ENCODE measurements at regions not wholly inside any gene's neighbourhood (a gene's known extent, or its start where the extent isn't known, plus 50 kb on each side); places are given as distances from the start of the nearest gene placed in this dataset.

DNA sequence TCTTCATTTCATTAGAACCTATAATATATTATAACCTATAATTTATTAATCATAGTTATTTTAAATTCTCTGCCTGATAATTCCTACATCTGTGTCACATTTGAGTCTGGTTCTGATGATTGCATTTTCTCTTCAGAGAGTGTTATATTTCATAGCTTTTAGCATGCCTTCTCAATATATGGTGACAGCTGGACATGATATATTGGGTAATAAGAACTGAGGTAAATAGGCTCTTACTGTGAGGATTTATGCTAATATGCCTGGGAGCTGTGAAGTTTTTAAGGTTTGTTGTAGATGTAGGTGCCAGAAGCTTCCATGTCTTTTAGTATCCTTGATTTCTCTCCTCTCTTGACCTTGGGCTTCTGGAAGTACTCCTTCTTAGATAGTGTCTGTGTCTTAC lies 325.9 kb upstream of the SEMA3D start:
- Histone ChIP-seq H3K9me3 (ENCODE audit: insufficient read depth in 2 of 2, low read depth in 1 of 2, low read length in 1 of 2) (no peaks in the 10 kb centered on the region), H4K91ac (replicated peaks; ENCODE audit: insufficient read length, low read length) (no peak overlapping the region), H2BK5ac (ENCODE audit: low read depth, low read length) (no peak overlapping the region), H3K27me3 (replicated peaks in 1 of 4; ENCODE audit: control insufficient read depth in 3 of 4, extremely low read depth in 1 of 4, insufficient read depth in 3 of 4, low read length in 3 of 4) (no peaks in the 10 kb centered on the region), H3K56ac (replicated peaks; ENCODE audit: insufficient read length, low read depth, low read length) (no peak overlapping the region), H4K20me1 (replicated peaks in 1 of 2; ENCODE audit: control insufficient read depth in 1 of 2, insufficient read depth in 2 of 2, low read length in 2 of 2) (no peaks in the 10 kb centered on the region), H3K4ac (replicated peaks; ENCODE audit: insufficient read length, low read depth, low read length) (no peak overlapping the region), H2BK12ac (ENCODE audit: low read depth, low read length) (no peak overlapping the region), H4K5ac (ENCODE audit: insufficient read length, low read depth, low read length) (no peak overlapping the region), H3K18ac (ENCODE audit: extremely low read depth, low read length) (no peak overlapping the region), H3K23ac (ENCODE audit: insufficient read length) (no peak overlapping the region), H2BK120ac (replicated peaks; ENCODE audit: low read depth, low read length) (no peak overlapping the region), H3K4me1 (replicated peaks in 1 of 4; ENCODE audit: control insufficient read depth in 3 of 4, insufficient read depth in 4 of 4, low read length in 3 of 4) (no peaks in the 10 kb centered on the region), H3K27ac (ENCODE audit: low read depth, low read length) (no peak overlapping the region), H3K14ac (ENCODE audit: insufficient read length) (no peak overlapping the region), H3K79me2 (ENCODE audit: control insufficient read depth in 1 of 2, insufficient read depth in 2 of 2, low read length in 2 of 2) (no peaks in the 10 kb centered on the region), H4K8ac (ENCODE audit: extremely low read depth, insufficient read depth, low read length) (no peak overlapping the region), H3K9ac (replicated peaks in 1 of 4; ENCODE audit: extremely low read depth in 1 of 4, low read depth in 3 of 4, low read length in 3 of 4) (no peak overlapping the region), H3K4me2 (ENCODE audit: insufficient read depth in 1 of 2, low read depth in 2 of 2, low read length in 2 of 2) (no peak overlapping the region), H3K36me3 (ENCODE audit: control insufficient read depth in 2 of 4, insufficient read depth in 4 of 4, low read length in 3 of 4) (no peaks in the 10 kb centered on the region), H2AK5ac (ENCODE audit: low read depth, low read length) (no peak overlapping the region), H2BK15ac (ENCODE audit: low read length) (no peak overlapping the region), H2AFZ (ENCODE audit: low read length) (no peak overlapping the region), H2BK20ac (ENCODE audit: low read length) (no peak overlapping the region), H3K23me2 (ENCODE audit: low read depth, low read length) (no peaks in the 10 kb centered on the region), H3K4me3 (ENCODE audit: extremely low read depth in 1 of 4, insufficient read depth in 2 of 4, low read depth in 3 of 4, low read length in 4 of 4) (no peak overlapping the region), H3K79me1 (ENCODE audit: low read depth, low read length) (no peaks in the 10 kb centered on the region)
- TF ChIP-seq CHD2 (IDR thresholded peaks at IDR 0.05; ENCODE audit: low read length) (no peak), ZNF274 (IDR thresholded peaks at IDR 0.05; ENCODE audit: borderline replicate concordance, extremely low read depth, low read length) (no peak), CHD1 (IDR thresholded peaks at IDR 0.05; ENCODE audit: low read depth, low read length) (no peak), TAF1 (IDR thresholded peaks at IDR 0.05; ENCODE audit: low read depth, low read length) (no peak)
- POLR2A ChIA-PET (ENCODE audit: partially characterized antibody), result no interaction called here
- no peak for FAIRE-seq
- CTCF ChIA-PET (ENCODE audit: partially characterized antibody), result interaction anchor here (0.6 to 1.2 kb wide), 2 partner anchors 463 to 471 kb away, joined by 3 read pairs; no protein-coding TSS in a partner anchor
- no peak for DNase-seq (ENCODE audit: low read depth in 1 of 2, low spot score in 2 of 2)

All from H1 (cell line).